Stomach (tissue), 4 donors: ENCODE measurements at regions not wholly inside any gene's neighbourhood (a gene's known extent, or its start where the extent isn't known, plus 50 kb on each side); places are given as distances from the start of the nearest gene placed in this dataset.

Experiments used
- POLR2A ChIP-seq, 4 donors: fragments of 450-650 bp; IDR thresholded peaks; one replicate each; pipeline ENCODE4 v1.6.1; 2016; ENCODE audit warnings: antibody characterized with exemption in 4 of 4, control low read depth in 2 of 4, mild to moderate bottlenecking in 1 of 4, moderate library complexity in 1 of 4
- TF ChIP-seq, protein P1 (sequence below), 7 experiments: fragments of 450-650 bp in 4 of 7; fragments of 200-600 bp in 3 of 7; sonication (generic) in 3 of 7; IDR thresholded peaks; one replicate each; pipeline ENCODE4 v1.5.1; 2016 to 2019; ENCODE audit warnings: antibody characterized with exemption in 7 of 7, control low read depth in 2 of 7, mild to moderate bottlenecking in 1 of 7

DNA sequence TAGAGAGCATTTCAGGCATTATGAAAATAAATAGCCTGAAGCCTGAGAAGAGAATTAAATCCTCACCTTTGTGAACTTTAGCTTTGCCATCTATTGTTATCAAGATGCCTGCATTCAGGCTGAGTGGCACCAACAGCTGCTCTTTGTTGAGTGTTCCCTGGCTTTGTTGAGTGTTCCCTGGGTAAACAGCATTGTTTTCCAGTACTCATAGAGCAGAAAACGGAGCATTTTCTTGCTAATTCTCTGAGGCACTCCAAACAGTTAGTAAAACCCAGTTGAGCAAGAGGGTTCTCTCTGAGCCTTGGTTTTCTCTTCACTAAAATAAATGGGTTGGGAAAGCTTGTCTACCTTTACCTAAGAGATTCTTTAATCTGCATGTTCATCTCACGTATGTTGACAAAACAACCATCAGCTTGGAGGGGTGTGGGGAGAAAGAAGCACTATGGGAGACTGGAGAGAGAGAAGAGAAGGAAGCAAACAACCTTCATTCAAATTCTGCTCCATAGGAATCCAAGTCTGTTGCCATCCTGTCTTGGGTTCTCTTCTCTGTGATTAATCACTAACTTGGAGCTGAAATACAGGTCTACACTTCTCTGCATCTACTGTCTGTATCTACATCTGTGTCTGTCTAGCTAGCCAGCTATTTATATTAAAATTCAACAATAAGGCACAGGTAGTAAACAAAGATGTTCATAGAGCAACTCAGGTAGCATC, 567.0 kb upstream of the SOX11 start:
- TF ChIP-seq, protein P1, sequence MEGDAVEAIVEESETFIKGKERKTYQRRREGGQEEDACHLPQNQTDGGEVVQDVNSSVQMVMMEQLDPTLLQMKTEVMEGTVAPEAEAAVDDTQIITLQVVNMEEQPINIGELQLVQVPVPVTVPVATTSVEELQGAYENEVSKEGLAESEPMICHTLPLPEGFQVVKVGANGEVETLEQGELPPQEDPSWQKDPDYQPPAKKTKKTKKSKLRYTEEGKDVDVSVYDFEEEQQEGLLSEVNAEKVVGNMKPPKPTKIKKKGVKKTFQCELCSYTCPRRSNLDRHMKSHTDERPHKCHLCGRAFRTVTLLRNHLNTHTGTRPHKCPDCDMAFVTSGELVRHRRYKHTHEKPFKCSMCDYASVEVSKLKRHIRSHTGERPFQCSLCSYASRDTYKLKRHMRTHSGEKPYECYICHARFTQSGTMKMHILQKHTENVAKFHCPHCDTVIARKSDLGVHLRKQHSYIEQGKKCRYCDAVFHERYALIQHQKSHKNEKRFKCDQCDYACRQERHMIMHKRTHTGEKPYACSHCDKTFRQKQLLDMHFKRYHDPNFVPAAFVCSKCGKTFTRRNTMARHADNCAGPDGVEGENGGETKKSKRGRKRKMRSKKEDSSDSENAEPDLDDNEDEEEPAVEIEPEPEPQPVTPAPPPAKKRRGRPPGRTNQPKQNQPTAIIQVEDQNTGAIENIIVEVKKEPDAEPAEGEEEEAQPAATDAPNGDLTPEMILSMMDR (IDR thresholded peaks at IDR 0.05): no peak
- no peak for TF ChIP-seq POLR2A (IDR thresholded peaks at IDR 0.05)
